ENCODE measurements at regions not wholly inside any gene's neighbourhood (a gene's known extent, or its start where the extent isn't known, plus 50 kb on each side); places are given as distances from the start of the nearest gene placed in this dataset.

DNA sequence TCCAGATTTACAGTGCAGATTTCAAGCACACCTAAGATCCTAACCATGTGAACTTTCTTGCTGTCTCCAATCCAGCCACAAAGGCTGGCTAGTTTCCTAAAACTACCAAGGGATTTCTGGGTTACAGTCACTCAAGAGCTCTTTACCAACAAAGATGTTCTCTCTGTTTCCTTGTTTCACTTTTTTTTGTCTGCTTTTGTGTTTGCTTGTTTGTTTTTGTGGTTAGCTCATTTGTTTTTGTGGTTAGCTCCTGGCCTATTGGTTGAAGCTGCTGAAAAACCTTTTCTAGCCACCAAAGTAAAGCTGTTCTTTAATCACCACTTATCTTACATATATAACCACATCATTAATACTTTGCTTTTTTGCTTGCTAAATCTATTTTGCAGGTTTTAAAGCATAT lies 642.5 kb upstream of the GALNTL6 start:
- TF ChIP-seq, protein P1, sequence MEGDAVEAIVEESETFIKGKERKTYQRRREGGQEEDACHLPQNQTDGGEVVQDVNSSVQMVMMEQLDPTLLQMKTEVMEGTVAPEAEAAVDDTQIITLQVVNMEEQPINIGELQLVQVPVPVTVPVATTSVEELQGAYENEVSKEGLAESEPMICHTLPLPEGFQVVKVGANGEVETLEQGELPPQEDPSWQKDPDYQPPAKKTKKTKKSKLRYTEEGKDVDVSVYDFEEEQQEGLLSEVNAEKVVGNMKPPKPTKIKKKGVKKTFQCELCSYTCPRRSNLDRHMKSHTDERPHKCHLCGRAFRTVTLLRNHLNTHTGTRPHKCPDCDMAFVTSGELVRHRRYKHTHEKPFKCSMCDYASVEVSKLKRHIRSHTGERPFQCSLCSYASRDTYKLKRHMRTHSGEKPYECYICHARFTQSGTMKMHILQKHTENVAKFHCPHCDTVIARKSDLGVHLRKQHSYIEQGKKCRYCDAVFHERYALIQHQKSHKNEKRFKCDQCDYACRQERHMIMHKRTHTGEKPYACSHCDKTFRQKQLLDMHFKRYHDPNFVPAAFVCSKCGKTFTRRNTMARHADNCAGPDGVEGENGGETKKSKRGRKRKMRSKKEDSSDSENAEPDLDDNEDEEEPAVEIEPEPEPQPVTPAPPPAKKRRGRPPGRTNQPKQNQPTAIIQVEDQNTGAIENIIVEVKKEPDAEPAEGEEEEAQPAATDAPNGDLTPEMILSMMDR (IDR thresholded peaks at IDR 0.05): no peak
- DNase-seq (no peak), ATAC-seq (no peak)
- Histone ChIP-seq H3K27ac (no peak overlapping the region), H3K4me3 (no peak overlapping the region), H3K27me3 (no peaks in the 10 kb centered on the region), H3K36me3 (no peaks in the 10 kb centered on the region), H3K9me3 (peaks cover 0 to 36% (median 3%) of the 10 kb centered on the region in 11 donors), H3K4me1 (no peaks in the 10 kb centered on the region)
- intact Hi-C loops (cut with DNase I): no loop called here

DNA sequence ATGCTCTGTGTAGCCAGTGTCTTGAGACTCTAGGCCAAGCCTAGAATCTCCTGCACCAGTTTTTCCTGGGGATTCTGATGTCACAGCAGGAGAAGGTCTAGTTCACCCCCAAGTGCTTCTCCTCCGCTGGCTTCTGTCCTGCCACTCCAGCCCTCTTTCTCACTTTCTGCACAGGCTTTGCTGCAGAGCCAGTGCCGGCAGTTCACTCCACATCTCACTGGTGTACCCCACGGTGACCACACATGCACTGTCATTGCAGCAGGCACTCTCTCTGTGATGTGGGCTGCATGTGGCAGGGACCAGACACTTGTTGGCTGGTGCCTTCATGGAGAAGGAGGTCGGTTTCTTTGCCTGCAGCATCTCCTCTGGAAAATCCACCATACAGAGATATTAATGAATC lies 643.8 kb upstream of the GALNTL6 start:
- no peaks in the 10 kb centered on the region for H3K4me1 ChIP-seq
- no peak for DNase-seq
- no peak for ATAC-seq
- peaks cover 0 to 36% (median 3%) of the 10 kb centered on the region in 11 donors for H3K9me3 ChIP-seq
- H3K4me3 ChIP-seq: no peak overlapping the region
- TF ChIP-seq, protein P1 (IDR thresholded peaks at IDR 0.05): no peak
- 70 to 82% methylated on average over 4 of the region's 4 CpGs for WGBS, 2 donors
- no peaks in the 10 kb centered on the region for H3K27me3 ChIP-seq
- no peak overlapping the region for H3K27ac ChIP-seq
- no peaks in the 10 kb centered on the region for H3K36me3 ChIP-seq
- intact Hi-C loops (cut with DNase I): no loop called here

DNA sequence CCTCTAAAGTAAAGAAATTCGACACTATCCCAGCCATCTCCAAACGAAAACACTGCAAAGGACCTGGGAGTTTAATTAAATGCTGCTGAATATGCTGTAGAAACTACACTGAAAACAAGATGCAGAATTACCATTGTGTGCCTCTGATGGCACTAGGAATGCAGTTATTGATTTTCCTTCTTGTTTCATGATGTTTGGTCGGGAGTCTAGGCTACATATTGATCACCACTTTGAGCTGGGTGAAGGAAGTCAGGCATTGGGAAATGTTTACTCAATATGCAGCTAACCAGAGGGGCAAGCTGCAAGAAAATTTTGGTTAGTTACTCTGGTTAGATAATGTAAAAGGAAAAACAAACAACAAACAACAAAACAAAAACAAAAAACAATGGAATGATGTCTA lies 650.7 kb upstream of the GALNTL6 start:
- DNase-seq (no peak), ATAC-seq (no peak)
- Histone ChIP-seq H3K9me3 (peaks cover 0 to 8% (median 0%) of the 10 kb centered on the region in 11 donors), H3K4me1 (no peaks in the 10 kb centered on the region), H3K4me3 (no peak overlapping the region), H3K36me3 (no peaks in the 10 kb centered on the region), H3K27me3 (no peaks in the 10 kb centered on the region), H3K27ac (no peak overlapping the region)
- intact Hi-C loops (cut with DNase I): no loop called here
- 55 to 59% methylated on average over 3 of the region's 3 CpGs for WGBS, 2 donors
- TF ChIP-seq, protein P1 (IDR thresholded peaks at IDR 0.05): no peak

DNA sequence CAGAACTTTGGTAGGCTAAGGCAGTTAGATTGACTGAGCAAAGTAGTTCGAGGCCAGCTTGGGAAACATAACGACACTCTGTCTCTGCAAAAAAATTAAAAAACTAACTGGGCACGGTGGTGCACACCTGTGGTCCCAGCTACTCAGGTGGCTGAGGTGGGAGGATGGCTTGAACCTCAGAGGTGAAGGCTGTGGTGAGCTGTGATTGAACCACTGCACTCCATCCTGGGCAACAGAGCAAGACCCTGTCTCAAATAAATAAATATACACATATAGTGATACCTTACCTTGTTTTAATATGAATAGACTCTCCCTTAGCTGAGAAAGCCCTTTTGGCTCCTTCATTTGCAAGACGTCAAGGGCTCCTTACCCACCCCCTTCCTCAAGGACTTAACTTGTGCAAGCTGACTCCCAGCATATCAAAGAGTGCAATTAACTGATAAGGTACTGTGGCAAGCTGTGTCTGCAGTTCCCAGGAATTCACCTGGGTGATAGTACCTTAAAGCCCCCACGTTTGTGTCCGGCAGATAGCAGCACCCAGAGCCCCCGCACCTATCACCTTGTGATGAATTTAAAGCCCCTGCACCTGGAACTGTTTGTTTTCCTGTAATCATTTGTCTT lies 655.6 kb upstream of the GALNTL6 start:
- intact Hi-C loops (cut with DNase I): no loop called here
- TF ChIP-seq, protein P1 (IDR thresholded peaks at IDR 0.05): no peak
- no peaks in the 10 kb centered on the region for H3K4me1 ChIP-seq
- no peaks in the 10 kb centered on the region for H3K9me3 ChIP-seq
- no peaks in the 10 kb centered on the region for H3K27me3 ChIP-seq
- ATAC-seq (no peak), DNase-seq (no peak)
- 38 to 46% methylated on average over 7 of the region's 7 CpGs for WGBS, 2 donors
- H3K36me3 ChIP-seq: no peaks in the 10 kb centered on the region
- H3K4me3 ChIP-seq: no peak overlapping the region
- no peak overlapping the region for H3K27ac ChIP-seq

All from heart right ventricle (tissue), 16 donors.